Immature natural killer cell (primary cell): ENCODE measurements at regions not wholly inside any gene's neighbourhood (a gene's known extent, or its start where the extent isn't known, plus 50 kb on each side); places are given as distances from the start of the nearest gene placed in this dataset.
"Not testable (repeated sequence)": the region's sequence is repeated elsewhere in the genome, so short reads cannot be mapped to it uniquely, and the experiment has no call there.

Source experiments
- DNase-seq, 3 donors: peaks; one replicate each; pipeline ENCODE4 v3.0.0; 2022; ENCODE audit warnings: mixed read lengths in 1 of 3
- H3K27ac Mint-ChIP-seq, 6 donors: one replicate each; pipeline ENCODE4 v1.8.0; 2020; ENCODE audit warnings: mixed read lengths in 6 of 6, mild to moderate bottlenecking in 5 of 6, inconsistent platforms in 4 of 6, moderate library complexity in 3 of 6
- H3K27me3 Mint-ChIP-seq, 3 donors: one replicate each; pipeline ENCODE4 v1.8.0; 2020 to 2021; ENCODE audit warnings: low read depth in 3 of 3, mild to moderate bottlenecking in 3 of 3, mixed read lengths in 3 of 3, moderate library complexity in 3 of 3, inconsistent platforms in 1 of 3
- H3K36me3 Mint-ChIP-seq, 3 donors: one replicate each; pipeline ENCODE4 v1.8.0; 2020; ENCODE audit warnings: mixed read lengths in 3 of 3, inconsistent platforms in 2 of 3, mild to moderate bottlenecking in 2 of 3
- H3K4me1 Mint-ChIP-seq, 2 donors: one replicate each; pipeline ENCODE4 v1.8.0; 2020; ENCODE audit warnings: inconsistent platforms in 2 of 2, mild to moderate bottlenecking in 2 of 2, mixed read lengths in 2 of 2, moderate library complexity in 1 of 2
- H3K4me3 Mint-ChIP-seq, 5 donors: one replicate each; pipeline ENCODE4 v1.8.0; 2020; ENCODE audit warnings: mild to moderate bottlenecking in 5 of 5, mixed read lengths in 5 of 5, inconsistent platforms in 3 of 5, moderate library complexity in 3 of 5
- H3K9me3 Mint-ChIP-seq, 6 donors: one replicate each; pipeline ENCODE4 v1.8.0; 2020; ENCODE audit warnings: mild to moderate bottlenecking in 6 of 6, mixed read lengths in 6 of 6, inconsistent platforms in 4 of 6, moderate library complexity in 3 of 6

GRCh38 chr7:155395176-155395797 lies 62.6 kb upstream of the EN2 start:
- Mint-ChIP-seq H3K27me3 (peaks cover 5 to 7% (median 6%) of the 10 kb centered on the region in 3 donors), H3K4me1 (no peaks in the 10 kb centered on the region), H3K4me3 (no peak overlapping the region), H3K36me3 (no peaks in the 10 kb centered on the region), H3K27ac (no peak overlapping the region), H3K9me3 (no peaks in the 10 kb centered on the region)
- no peak for DNase-seq

- Mint-ChIP-seq H3K4me3 (no peak overlapping the region), H3K36me3 (no peaks in the 10 kb centered on the region), H3K9me3 (no peaks in the 10 kb centered on the region), H3K4me1 (no peaks in the 10 kb centered on the region), H3K27ac (no peak overlapping the region), H3K27me3 (peaks cover 2 to 7% (median 6%) of the 10 kb centered on the region in 3 donors)
- no peak for DNase-seq
Measured at GRCh38 chr7:155396661-155397060, 61.3 kb upstream of the EN2 start.

- not testable (repeated sequence) for H3K27ac Mint-ChIP-seq, H3K27me3 Mint-ChIP-seq, H3K4me3 Mint-ChIP-seq, H3K4me1 Mint-ChIP-seq, DNase-seq, H3K36me3 Mint-ChIP-seq, H3K9me3 Mint-ChIP-seq
Measured at GRCh38 chr7:155397758-155398714, 59.9 kb upstream of the EN2 start.

- Mint-ChIP-seq H3K36me3 (no peaks in the 10 kb centered on the region), H3K4me1 (no peaks in the 10 kb centered on the region), H3K9me3 (no peaks in the 10 kb centered on the region), H3K27ac (no peak overlapping the region), H3K4me3 (no peak overlapping the region), H3K27me3 (peaks cover 2 to 8% (median 6%) of the 10 kb centered on the region in 3 donors)
- DNase-seq, result no peak
Measured at GRCh38 chr7:155398944-155399343, 59.0 kb upstream of the EN2 start.

- DNase-seq, result no peak
- H3K27me3 Mint-ChIP-seq, result peaks cover 1 to 8% (median 6%) of the 10 kb centered on the region in 3 donors
- no peaks in the 10 kb centered on the region for H3K9me3 Mint-ChIP-seq
- H3K27ac Mint-ChIP-seq, result no peak overlapping the region
- H3K4me1 Mint-ChIP-seq, result peaks cover 0 to 2% of the 10 kb centered on the region in 2 donors
- H3K36me3 Mint-ChIP-seq, result no peaks in the 10 kb centered on the region
- H3K4me3 Mint-ChIP-seq, result no peak overlapping the region
Measured at GRCh38 chr7:155399577-155399976, 58.4 kb upstream of the EN2 start.

GRCh38 chr7:155401231-155401630 lies 56.7 kb upstream of the EN2 start:
- Mint-ChIP-seq H3K27me3 (peaks cover 4 to 10% (median 8%) of the 10 kb centered on the region in 3 donors), H3K27ac (no peak overlapping the region), H3K4me1 (peaks cover 13% of the 10 kb centered on the region in 2 donors), H3K4me3 (no peak overlapping the region), H3K36me3 (no peaks in the 10 kb centered on the region), H3K9me3 (peaks cover 0 to 3% (median 0%) of the 10 kb centered on the region in 6 donors)
- DNase-seq, result no peak

GRCh38 chr7:155401884-155402283 lies 56.0 kb upstream of the EN2 start:
- peaks cover 18% of the 10 kb centered on the region in 2 donors for H3K4me1 Mint-ChIP-seq
- peaks cover 0 to 4% (median 1%) of the 10 kb centered on the region in 6 donors for H3K9me3 Mint-ChIP-seq

GRCh38 chr7:155402941-155403340 lies 55.0 kb upstream of the EN2 start:
- peaks cover 9 to 15% (median 12%) of the 10 kb centered on the region in 3 donors for H3K27me3 Mint-ChIP-seq
- no peaks in the 10 kb centered on the region for H3K36me3 Mint-ChIP-seq
- H3K4me1 Mint-ChIP-seq, result peaks cover 18% of the 10 kb centered on the region in 2 donors
- peaks cover 0 to 4% (median 1%) of the 10 kb centered on the region in 6 donors for H3K9me3 Mint-ChIP-seq
- no peak overlapping the region for H3K27ac Mint-ChIP-seq
- peak overlapping the region in 2 of 5 donors; percentile 18 to 22 for H3K4me3 Mint-ChIP-seq
- DNase-seq, result no peak

More at GRCh38 chr7:155401884-155402283, 56.0 kb upstream of the EN2 start:
- Mint-ChIP-seq H3K27me3 (peaks cover 9 to 15% (median 12%) of the 10 kb centered on the region in 3 donors), H3K36me3 (no peaks in the 10 kb centered on the region), H3K4me3 (no peak overlapping the region), H3K27ac (no peak overlapping the region)
- no peak for DNase-seq

GRCh38 chr7:155404976-155405375 lies 53.0 kb upstream of the EN2 start:
- H3K27me3 Mint-ChIP-seq, result peaks cover 13 to 20% (median 20%) of the 10 kb centered on the region in 3 donors
- H3K36me3 Mint-ChIP-seq, result no peaks in the 10 kb centered on the region
- H3K27ac Mint-ChIP-seq, result peak overlapping the region in 1 of 6 donors; percentile 19
- H3K4me3 Mint-ChIP-seq, result peak overlapping the region in 2 of 5 donors; percentile 12 to 83
- peaks cover 28 to 29% of the 10 kb centered on the region in 2 donors for H3K4me1 Mint-ChIP-seq
- DNase-seq, result no peak
- peaks cover 0 to 8% (median 3%) of the 10 kb centered on the region in 6 donors for H3K9me3 Mint-ChIP-seq

- H3K9me3 Mint-ChIP-seq, result peaks cover 0 to 8% (median 4%) of the 10 kb centered on the region in 6 donors
- H3K27me3 Mint-ChIP-seq, result peaks cover 13 to 23% (median 20%) of the 10 kb centered on the region in 3 donors
- H3K27ac Mint-ChIP-seq, result peak overlapping the region; percentile 19 to 86 (median 80)
- H3K4me3 Mint-ChIP-seq, result peak overlapping the region; percentile 70 to 83 (median 74)
- no peaks in the 10 kb centered on the region for H3K36me3 Mint-ChIP-seq
- DNase-seq, result peak; percentile 68 to 70 (median 69)
- H3K4me1 Mint-ChIP-seq, result peaks cover 28 to 30% of the 10 kb centered on the region in 2 donors
Measured at GRCh38 chr7:155405399-155406318, 52.3 kb upstream of the EN2 start.

- H3K27ac Mint-ChIP-seq, result peak overlapping the region in 1 of 6 donors; percentile 28
- H3K27me3 Mint-ChIP-seq, result peaks cover 13 to 26% (median 24%) of the 10 kb centered on the region in 3 donors
- H3K4me3 Mint-ChIP-seq, result no peak overlapping the region
- peaks cover 0 to 8% (median 4%) of the 10 kb centered on the region in 6 donors for H3K9me3 Mint-ChIP-seq
- no peak for DNase-seq
- H3K36me3 Mint-ChIP-seq, result no peaks in the 10 kb centered on the region
- peaks cover 35 to 38% of the 10 kb centered on the region in 2 donors for H3K4me1 Mint-ChIP-seq
Measured at GRCh38 chr7:155407799-155408198, 50.1 kb upstream of the EN2 start.
